ENCODE measurements at regions not wholly inside any gene's neighbourhood (a gene's known extent, or its start where the extent isn't known, plus 50 kb on each side); places are given as distances from the start of the nearest gene placed in this dataset.

DNA sequence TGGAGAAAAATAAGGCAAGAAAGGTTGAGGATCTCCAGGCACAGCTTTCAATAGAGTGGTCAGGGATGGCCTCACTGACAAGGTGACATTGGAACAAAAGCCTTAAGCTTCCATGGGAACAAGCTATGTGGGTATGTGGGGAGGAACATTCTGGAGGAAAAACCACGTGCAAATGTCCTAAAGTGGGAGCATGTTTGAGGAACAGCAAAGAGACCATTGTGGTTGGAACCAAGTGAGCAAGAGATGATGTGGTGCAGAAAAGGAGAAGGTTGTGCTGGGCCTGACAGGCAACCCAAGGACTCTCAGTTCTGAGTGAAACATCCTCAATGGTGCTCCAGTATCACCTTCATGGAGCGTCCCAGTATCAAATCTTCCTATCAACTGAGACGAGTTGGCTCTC is 184.0 kb downstream of the CAND1 start (continued):
- TF ChIP-seq PAX8 (IDR thresholded peaks at IDR 0.05): no peak
- TF ChIP-seq, protein P1, sequence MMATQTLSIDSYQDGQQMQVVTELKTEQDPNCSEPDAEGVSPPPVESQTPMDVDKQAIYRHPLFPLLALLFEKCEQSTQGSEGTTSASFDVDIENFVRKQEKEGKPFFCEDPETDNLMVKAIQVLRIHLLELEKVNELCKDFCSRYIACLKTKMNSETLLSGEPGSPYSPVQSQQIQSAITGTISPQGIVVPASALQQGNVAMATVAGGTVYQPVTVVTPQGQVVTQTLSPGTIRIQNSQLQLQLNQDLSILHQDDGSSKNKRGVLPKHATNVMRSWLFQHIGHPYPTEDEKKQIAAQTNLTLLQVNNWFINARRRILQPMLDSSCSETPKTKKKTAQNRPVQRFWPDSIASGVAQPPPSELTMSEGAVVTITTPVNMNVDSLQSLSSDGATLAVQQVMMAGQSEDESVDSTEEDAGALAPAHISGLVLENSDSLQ (IDR thresholded peaks at IDR 0.05): no peak

DNA sequence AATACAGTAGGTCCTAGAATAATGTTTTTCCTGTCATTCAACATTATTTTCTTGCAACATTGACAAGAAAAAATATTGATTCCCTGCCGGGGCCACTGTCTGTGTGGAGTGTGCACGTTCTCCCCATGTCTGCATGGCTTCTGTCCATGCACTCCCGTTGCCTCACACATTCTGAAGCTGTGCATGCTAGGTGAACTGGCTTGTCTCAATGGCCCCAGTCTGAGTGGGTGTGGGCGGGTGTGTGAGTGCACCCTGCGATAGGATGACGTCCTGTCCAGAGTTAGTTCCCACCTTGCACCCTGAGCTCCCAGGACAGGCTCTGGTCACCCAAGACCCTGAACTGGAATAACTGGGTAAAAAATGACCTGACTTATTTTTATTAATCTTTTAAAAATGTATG is 186.1 kb downstream of the CAND1 start:
- intact Hi-C loops (cut with micrococcal nuclease; ENCODE audit: unreplicated experiment): no loop called here
- POLR2A ChIA-PET: no interaction called here
- H3K79me2 ChIP-seq (ENCODE audit: control insufficient read depth, insufficient read depth, low read length): no peaks in the 10 kb centered on the region
- H2AFZ ChIP-seq (ENCODE audit: control insufficient read depth, low read depth, low read length): no peak overlapping the region
- ATAC-seq (no peak), FAIRE-seq (no peak), DNase-seq (ENCODE audit: low read depth, low spot score) (no peak)
- CTCF ChIA-PET: no interaction called here
- WGBS (ENCODE audit: insufficient coverage, insufficient replicate concordance, low lambda C conversion rate, missing lambda C conversion rate): 90% methylated on average over 6 of the region's 6 CpGs
- no peak for TF ChIP-seq RCOR1 (conservative IDR thresholded peaks at IDR 0.05; ENCODE audit: low read depth, low read length)
- TF ChIP-seq RBBP5 (conservative IDR thresholded peaks at IDR 0.05): no peak
- TF ChIP-seq TCF3 (IDR thresholded peaks at IDR 0.05; ENCODE audit: borderline replicate concordance, insufficient read depth, low read depth, low read length): no peak
- no peak for TF ChIP-seq ZNF217 (IDR thresholded peaks at IDR 0.05)
- in situ Hi-C loops (cut with MboI): no loop called here
- H3K4me1 ChIP-seq (ENCODE audit: control insufficient read depth, insufficient read depth, low read length): peaks cover 36% of the 10 kb centered on the region
- SMC1A ChIA-PET (ENCODE audit: uncharacterized antibody, unreplicated experiment): no interaction called here
- H3K4me3 ChIP-seq: no peak overlapping the region
- no peaks in the 10 kb centered on the region for H3K36me3 ChIP-seq (ENCODE audit: control insufficient read depth in 2 of 2, insufficient read depth in 2 of 2, low read length in 1 of 2)
- no peak overlapping the region for H3K9ac ChIP-seq (ENCODE audit: control insufficient read depth, insufficient read depth, low read length)
- H4K20me1 ChIP-seq (ENCODE audit: control insufficient read depth, insufficient read depth): no peaks in the 10 kb centered on the region
- H3K9me3 ChIP-seq (replicated peaks; ENCODE audit: control insufficient read depth, insufficient read depth, low read length): peaks cover 18% of the 10 kb centered on the region; the same call in 2 of the 3 replicates
- no TSS peak for BruUV-seq (replicated peaks)
- H3K4me2 ChIP-seq (ENCODE audit: control insufficient read depth, insufficient read depth): no peak overlapping the region
- H3K27me3 ChIP-seq (replicated peaks in 1 of 2; ENCODE audit: control insufficient read depth in 2 of 2, insufficient read depth in 2 of 2, low read length in 1 of 2): no peaks in the 10 kb centered on the region
- H3K27ac ChIP-seq (ENCODE audit: control insufficient read depth, insufficient read depth): no peak overlapping the region
- RAD21 ChIA-PET (ENCODE audit: unreplicated experiment): no interaction called here

Measured in GM12878 (cell line).